HG02571 (cell line): ENCODE measurements at regions not wholly inside any gene's neighbourhood (a gene's known extent, or its start where the extent isn't known, plus 50 kb on each side); places are given as distances from the start of the nearest gene placed in this dataset.

Source experiments
- ATAC-seq: cut with Tn5 transposase; IDR thresholded peaks from one replicate; pipeline ENCODE4 v1.9.1; 2021; ENCODE audit warnings: mild to moderate bottlenecking, moderate library complexity; ENCODE audit not compliant: unreplicated experiment

- no peak for ATAC-seq
These were observed 100.2 kb upstream of the CASZ1 start for GRCh38 chr1:10896673-10897072.

GRCh38 chr1:10897321-10897980 lies 101.0 kb upstream of the CASZ1 start:
- ATAC-seq = no peak

DNA sequence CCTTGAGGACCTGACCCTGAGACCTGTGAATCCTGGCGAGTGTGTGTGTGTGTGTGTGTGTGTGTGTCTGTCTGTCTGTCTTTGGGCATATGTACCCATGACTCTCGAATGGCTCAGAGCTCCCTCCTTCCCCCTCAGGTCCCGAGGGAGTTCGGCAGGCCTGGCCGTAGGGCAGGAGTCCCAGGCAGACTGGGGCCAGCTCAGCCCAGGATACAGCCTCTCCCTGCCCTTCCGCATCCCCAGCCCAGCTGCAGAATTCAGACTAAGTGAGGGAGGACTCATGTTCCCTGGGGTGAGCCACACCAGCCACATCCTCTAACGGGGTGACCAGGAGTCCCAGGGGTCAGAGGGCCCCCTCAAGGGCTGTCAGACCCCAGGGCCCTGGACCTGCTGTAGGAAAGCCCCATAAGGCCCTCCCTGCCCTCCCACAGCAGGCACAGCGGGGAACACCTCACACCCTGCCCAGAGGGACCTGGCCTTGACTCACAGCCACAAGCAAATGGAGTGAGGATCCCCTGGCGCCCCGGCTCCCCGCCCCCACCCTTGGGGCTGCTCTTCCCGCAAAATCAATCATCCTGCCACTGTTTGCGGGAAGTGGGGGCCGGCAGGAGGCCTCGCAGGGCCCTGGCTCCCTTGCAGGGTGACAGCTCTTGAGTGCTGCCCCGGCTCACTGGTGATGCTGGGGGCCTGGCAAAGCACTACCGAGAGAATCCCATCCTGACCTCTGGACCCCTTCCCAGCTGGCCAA lies 101.7 kb upstream of the CASZ1 start:
- ATAC-seq = no peak

DNA sequence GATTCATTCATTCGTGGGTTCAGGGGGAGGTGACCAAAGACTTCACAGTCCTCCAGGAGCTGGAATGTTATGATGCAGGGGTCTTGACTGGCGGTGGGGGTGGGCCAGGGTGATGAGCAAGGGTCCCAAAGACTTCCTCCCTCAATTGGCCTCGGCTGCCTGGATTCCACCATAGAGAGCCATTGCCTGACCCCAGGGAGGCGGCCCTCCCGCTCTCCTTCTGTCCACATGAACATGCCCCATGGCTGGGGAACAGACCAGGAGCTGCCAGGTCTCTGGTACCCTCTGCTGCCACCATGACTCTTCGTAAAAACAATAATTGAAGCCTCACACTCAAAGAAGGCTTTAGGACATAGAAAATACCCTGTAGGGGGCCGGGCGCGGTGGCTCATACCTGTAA lies 102.5 kb upstream of the CASZ1 start:
- ATAC-seq = no peak

- ATAC-seq = no peak
These were observed 103.2 kb upstream of the CASZ1 start for GRCh38 chr1:10899490-10900250.

GRCh38 chr1:10900251-10900651 lies 103.8 kb upstream of the CASZ1 start:
- ATAC-seq = no peak

GRCh38 chr1:10900691-10901090 lies 104.2 kb upstream of the CASZ1 start:
- no peak for ATAC-seq

- ATAC-seq = no peak
These were observed 104.8 kb upstream of the CASZ1 start for GRCh38 chr1:10901091-10901890.

GRCh38 chr1:10901891-10902805 lies 105.7 kb upstream of the CASZ1 start:
- ATAC-seq = no peak

DNA sequence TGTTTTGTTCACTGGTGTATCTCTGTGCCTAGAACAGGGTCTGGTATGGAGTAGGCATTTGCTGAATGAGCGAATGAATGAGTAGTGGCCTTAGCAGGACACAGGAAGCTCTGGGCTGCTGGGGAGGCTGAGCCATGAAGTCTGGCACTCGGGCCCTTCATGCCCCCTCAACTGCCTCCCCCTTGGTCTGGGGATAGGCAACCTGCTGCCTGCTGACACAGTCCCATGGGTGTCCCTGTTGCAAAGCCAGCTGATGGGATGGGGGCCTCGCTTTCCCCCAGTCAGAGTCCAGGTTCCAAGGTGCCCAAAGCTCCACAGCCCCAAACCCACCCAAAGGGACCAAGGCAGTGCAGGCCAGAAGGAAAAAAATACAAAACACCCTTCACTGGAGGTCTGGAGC lies 107.0 kb upstream of the CASZ1 start:
- ATAC-seq = no peak

DNA sequence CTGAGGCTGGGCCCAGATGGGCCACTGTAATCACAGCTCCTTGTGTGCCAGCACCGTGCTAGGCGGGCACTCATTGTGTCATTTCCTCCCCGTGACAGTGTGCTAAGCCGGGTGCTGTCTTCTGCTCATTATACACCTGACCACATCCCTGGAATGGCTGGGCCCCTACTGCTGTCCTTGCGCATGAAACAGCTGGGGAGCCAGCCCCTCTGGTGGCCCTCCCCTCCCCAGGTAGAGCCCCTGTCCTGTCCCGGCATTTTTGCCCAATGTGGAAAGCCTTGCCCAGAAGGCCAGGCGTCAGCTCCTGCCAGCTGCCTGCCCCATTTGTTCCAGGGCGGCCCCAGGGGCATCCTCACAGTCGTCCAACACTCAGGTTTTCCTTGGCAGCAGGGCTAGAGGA lies 107.4 kb upstream of the CASZ1 start:
- no peak for ATAC-seq

DNA sequence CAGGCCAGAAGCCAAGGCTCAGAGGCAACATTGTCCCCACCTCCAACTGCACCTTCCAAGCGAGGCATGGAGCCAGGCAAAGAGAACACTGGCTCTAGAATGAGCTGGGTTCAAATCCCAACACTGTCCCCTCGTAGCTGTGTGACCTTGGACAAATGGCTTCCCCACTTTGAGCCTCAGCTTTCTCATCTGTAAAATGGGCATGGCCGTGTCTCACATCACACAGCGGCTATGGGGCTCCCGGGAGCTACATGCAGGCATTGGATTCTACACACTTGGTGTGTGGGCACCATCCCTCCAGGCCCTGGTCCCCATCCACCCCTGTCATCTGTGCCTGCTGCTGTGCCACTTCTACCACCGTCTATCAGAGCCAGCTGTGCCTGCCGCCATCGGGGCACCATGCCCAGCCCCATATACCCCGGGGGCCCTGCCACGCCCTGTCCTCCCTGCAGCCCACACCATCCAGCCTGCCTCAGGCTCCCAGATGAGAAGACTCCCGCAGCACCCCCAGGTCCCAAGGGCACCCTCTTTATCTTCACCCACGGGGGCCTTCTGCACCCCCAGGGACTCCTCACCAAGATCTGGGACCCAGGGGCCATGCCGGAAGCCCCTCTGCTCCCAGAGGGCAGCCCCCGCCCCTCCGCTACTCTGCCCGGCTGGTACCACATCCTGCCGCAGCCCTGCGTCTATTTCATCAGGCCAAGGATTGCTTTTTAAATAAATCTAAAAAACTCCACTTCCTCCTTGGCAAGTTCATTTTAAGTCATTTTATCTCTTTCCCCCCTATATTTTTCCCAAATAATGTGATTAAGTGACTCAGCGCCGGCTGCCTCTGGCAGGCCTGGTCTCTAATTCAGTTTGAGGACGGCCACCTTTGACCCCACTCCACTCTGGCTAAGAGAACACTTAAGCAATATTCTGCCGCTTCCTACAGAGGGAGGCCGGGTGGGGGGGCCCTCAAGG lies 107.8 kb upstream of the TARDBP start:
- ATAC-seq = no peak

GRCh38 chr1:10905841-10906655 lies 106.4 kb upstream of the TARDBP start:
- no peak for ATAC-seq

DNA sequence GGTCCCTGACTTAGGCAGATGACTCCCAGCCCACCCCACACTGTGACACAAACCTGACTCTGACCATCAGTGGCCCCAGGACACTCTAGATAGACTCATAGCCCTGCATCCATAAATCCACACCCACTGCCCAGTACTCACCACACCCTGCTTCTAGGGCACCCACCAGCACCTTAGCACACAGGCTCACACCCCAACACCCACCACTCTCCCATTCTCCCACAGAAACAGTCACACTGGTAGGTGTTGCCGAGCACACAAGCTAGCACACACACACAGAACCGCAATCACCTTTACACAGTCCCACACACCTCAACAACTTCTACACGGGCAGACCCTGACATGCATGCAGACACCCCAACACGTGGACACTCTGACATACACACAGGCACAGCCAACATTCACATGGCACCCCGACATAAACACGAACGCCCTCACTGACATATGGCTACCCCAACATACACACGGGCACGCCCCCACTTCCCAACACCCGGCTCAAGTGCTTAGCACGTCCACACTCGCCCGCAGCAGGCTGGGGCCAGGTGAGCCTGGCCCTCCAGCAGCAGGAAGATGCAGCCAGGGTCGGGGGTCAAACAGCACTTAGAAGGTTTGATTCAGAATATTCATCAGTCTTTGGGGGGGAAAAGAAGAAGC lies 105.5 kb upstream of the TARDBP start:
- no peak for ATAC-seq

DNA sequence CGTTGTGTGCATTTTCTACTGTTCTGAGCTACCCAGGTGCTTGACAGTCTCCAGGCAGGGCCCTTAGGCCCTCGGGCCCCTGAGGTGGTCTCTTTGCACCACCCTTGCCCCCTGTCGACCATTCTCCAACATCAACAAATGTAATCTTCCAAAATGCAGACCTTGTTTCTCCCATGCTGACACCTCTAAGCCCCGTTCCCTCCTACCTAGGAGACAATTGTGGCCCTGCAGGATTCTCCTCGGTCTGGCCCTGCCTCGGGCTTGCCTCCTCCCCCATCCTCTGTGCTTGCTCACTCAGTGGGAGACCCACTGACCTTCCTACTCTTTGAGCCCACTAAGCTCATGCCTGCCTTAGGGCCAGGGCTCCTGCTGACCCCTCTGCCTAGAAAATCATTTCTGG lies 104.2 kb upstream of the TARDBP start:
- ATAC-seq = no peak

- no peak for ATAC-seq
These were observed 102.5 kb upstream of the TARDBP start for GRCh38 chr1:10909697-10910680.
